ENCODE measurements at regions not wholly inside any gene's neighbourhood (a gene's known extent, or its start where the extent isn't known, plus 50 kb on each side); places are given as distances from the start of the nearest gene placed in this dataset.
"Not testable (repeated sequence)": the region's sequence is repeated elsewhere in the genome, so short reads cannot be mapped to it uniquely, and the experiment has no call there.

GRCh38 chr9:102354041-102354440 is 615.6 kb upstream of the GRIN3A start:
- no peak overlapping the region for H3K27ac ChIP-seq
- TF ChIP-seq EP300 (IDR thresholded peaks at IDR 0.05) (no peak), CTCF (IDR thresholded peaks at IDR 0.05) (no peak), POLR2A (IDR thresholded peaks at IDR 0.05) (no peak), POLR2AphosphoS5 (IDR thresholded peaks at IDR 0.05) (no peak)
- 83% methylated on average over 1 of the region's 1 CpG for WGBS, 2 donors
- H3K4me3 ChIP-seq = no peak overlapping the region
- ATAC-seq (ENCODE audit: low FRiP score in 2 of 2) = no peak
- H3K9me3 ChIP-seq = peaks cover 0 to 7% (median 0%) of the 10 kb centered on the region in 4 donors
- H3K36me3 ChIP-seq = no peaks in the 10 kb centered on the region
- no peak for DNase-seq
- no peaks in the 10 kb centered on the region for H3K27me3 ChIP-seq
- H3K4me1 ChIP-seq = no peaks in the 10 kb centered on the region

GRCh38 chr9:102337471-102337870 is 599.0 kb upstream of the GRIN3A start:
- WGBS, 2 donors = 76% methylated on average over 6 of the region's 6 CpGs; no CpG with 5 or more reads in 1 of the 2 donors
- ATAC-seq (ENCODE audit: low FRiP score in 2 of 2); H3K4me3 ChIP-seq; H3K27me3 ChIP-seq; H3K27ac ChIP-seq; H3K9me3 ChIP-seq; DNase-seq; H3K4me1 ChIP-seq; H3K36me3 ChIP-seq: not testable (repeated sequence)

- ATAC-seq (ENCODE audit: low FRiP score in 2 of 2) (no peak), DNase-seq (no peak)
- Histone ChIP-seq H3K27ac (no peak overlapping the region), H3K4me1 (no peaks in the 10 kb centered on the region), H3K27me3 (no peaks in the 10 kb centered on the region), H3K9me3 (peaks cover 0 to 5% (median 0%) of the 10 kb centered on the region in 4 donors), H3K36me3 (no peaks in the 10 kb centered on the region), H3K4me3 (no peak overlapping the region)
- TF ChIP-seq CTCF (IDR thresholded peaks at IDR 0.05) (no peak), POLR2AphosphoS5 (IDR thresholded peaks at IDR 0.05) (no peak), EP300 (IDR thresholded peaks at IDR 0.05) (no peak), POLR2A (IDR thresholded peaks at IDR 0.05) (no peak)
- 89 to 100% methylated on average over 1 of the region's 1 CpG for WGBS, 2 donors
Observed at GRCh38 chr9:102309379-102309778, 570.9 kb upstream of the GRIN3A start.

- DNase-seq (no peak), ATAC-seq (ENCODE audit: low FRiP score in 2 of 2) (no peak)
- H3K4me3 ChIP-seq = no peak overlapping the region
- H3K36me3 ChIP-seq = no peaks in the 10 kb centered on the region
- TF ChIP-seq POLR2AphosphoS5 (IDR thresholded peaks at IDR 0.05) (no peak), EP300 (IDR thresholded peaks at IDR 0.05) (no peak), POLR2A (IDR thresholded peaks at IDR 0.05) (no peak), CTCF (IDR thresholded peaks at IDR 0.05) (no peak)
- no peaks in the 10 kb centered on the region for H3K9me3 ChIP-seq
- whole genome bisulfite sequencing, 2 donors = 60 to 65% methylated on average over 3 of the region's 3 CpGs
- no peaks in the 10 kb centered on the region for H3K27me3 ChIP-seq
- no peaks in the 10 kb centered on the region for H3K4me1 ChIP-seq
- no peak overlapping the region for H3K27ac ChIP-seq
Observed at GRCh38 chr9:102295188-102295587, 556.7 kb upstream of the GRIN3A start.

- WGBS, 2 donors = 68% methylated on average over 2 of the region's 2 CpGs
- Histone ChIP-seq H3K36me3 (no peaks in the 10 kb centered on the region), H3K4me3 (no peak overlapping the region), H3K27me3 (no peaks in the 10 kb centered on the region), H3K27ac (no peak overlapping the region), H3K4me1 (no peaks in the 10 kb centered on the region), H3K9me3 (no peaks in the 10 kb centered on the region)
- no peak for TF ChIP-seq EP300 (IDR thresholded peaks at IDR 0.05)
- no peak for TF ChIP-seq POLR2A (IDR thresholded peaks at IDR 0.05)
- no peak for TF ChIP-seq CTCF (IDR thresholded peaks at IDR 0.05)
- TF ChIP-seq POLR2AphosphoS5 (IDR thresholded peaks at IDR 0.05) = no peak
- no peak for DNase-seq
- no peak for ATAC-seq (ENCODE audit: low FRiP score in 2 of 2)
Observed at GRCh38 chr9:102273952-102274351, 535.5 kb upstream of the GRIN3A start.

Measured in upper lobe of left lung (tissue), 6 donors.